Mammary epithelial cell (primary cell): ENCODE measurements at regions not wholly inside any gene's neighbourhood (a gene's known extent, or its start where the extent isn't known, plus 50 kb on each side); places are given as distances from the start of the nearest gene placed in this dataset.

Experiments used
- CTCF ChIP-seq, 2 donors: IDR thresholded peaks in 1 of 2; conservative IDR thresholded peaks in 1 of 2; 2 replicates each; pipeline ENCODE4 v1.5.1; 2011 to 2012; ENCODE audit warnings: inconsistent platforms in 2 of 2, low read length in 2 of 2, mild to moderate bottlenecking in 2 of 2, control low read depth in 1 of 2, low read depth in 1 of 2; ENCODE audit not compliant: insufficient read depth in 1 of 2; ENCODE audit errors: extremely low read depth in 1 of 2
- EZH2 ChIP-seq: IDR thresholded peaks from 2 replicates; pipeline ENCODE4 v1.6.1; 2012; ENCODE audit warnings: low read length, inconsistent platforms, borderline replicate concordance

GRCh38 chr2:15751477-15751876 lies 159.8 kb downstream of the DDX1 start:
- no peak for TF ChIP-seq CTCF (conservative IDR thresholded peaks at IDR 0.05 in 1 of 2, IDR thresholded peaks at IDR 0.05 in 1 of 2; ENCODE audit: extremely low read depth in 1 of 2, insufficient read depth in 1 of 2, low read depth in 1 of 2, low read length in 2 of 2)
- no peak for TF ChIP-seq EZH2
